ENCODE measurements at regions not wholly inside any gene's neighbourhood (a gene's known extent, or its start where the extent isn't known, plus 50 kb on each side); places are given as distances from the start of the nearest gene placed in this dataset.
"Not testable (repeated sequence)": the region's sequence is repeated elsewhere in the genome, so short reads cannot be mapped to it uniquely, and the experiment has no call there.

DNA sequence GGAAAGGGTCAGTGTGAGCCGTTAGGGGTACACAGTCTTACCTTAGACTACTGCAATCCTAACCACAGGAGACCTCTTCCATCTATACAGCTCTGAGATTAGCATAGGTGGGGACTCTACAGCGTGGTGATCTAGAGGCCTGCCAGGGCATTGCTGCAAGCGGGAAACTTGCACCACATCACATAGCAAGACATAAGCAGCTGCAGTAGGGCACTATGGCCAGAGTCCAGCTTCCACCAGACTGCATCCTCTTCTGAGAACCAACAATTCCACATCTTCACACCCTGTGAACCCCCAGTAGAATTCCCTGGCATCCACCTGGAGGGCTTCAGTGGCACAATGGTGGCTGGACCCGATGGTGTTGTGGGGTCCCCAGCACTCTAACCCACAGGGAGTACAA, 1564.3 kb upstream of the PRR20A start:
- Histone ChIP-seq H3K14ac (ENCODE audit: low read length) (no peak overlapping the region), H2AFZ (ENCODE audit: insufficient read depth, low read length, poor library complexity) (no peak overlapping the region), H3K4me2 (ENCODE audit: low read length) (no peak overlapping the region), H3K79me2 (ENCODE audit: control insufficient read depth, insufficient read depth, low read length, poor library complexity) (no peaks in the 10 kb centered on the region), H3K9ac (ENCODE audit: low read length) (no peak overlapping the region), H3K27me3 (ENCODE audit: insufficient read depth, low read length) (no peaks in the 10 kb centered on the region), H4K8ac (ENCODE audit: low read depth, low read length) (no peak overlapping the region), H2BK12ac (ENCODE audit: low read length) (no peak overlapping the region), H3K23ac (ENCODE audit: low read length) (no peak overlapping the region), H3K18ac (ENCODE audit: low read length) (no peak overlapping the region), H4K91ac (ENCODE audit: low read depth, low read length) (no peak overlapping the region), H3K4me3 (ENCODE audit: low read depth, low read length) (no peak overlapping the region), H2BK120ac (ENCODE audit: insufficient read depth, low read length, poor library complexity) (no peak overlapping the region), H3K36me3 (ENCODE audit: control insufficient read depth in 1 of 2, insufficient read depth in 2 of 2, low read length in 2 of 2) (no peaks in the 10 kb centered on the region), H3K27ac (ENCODE audit: low read depth, low read length) (no peak overlapping the region), H3K79me1 (ENCODE audit: low read length) (no peaks in the 10 kb centered on the region), H3K4ac (ENCODE audit: low read depth, low read length) (no peak overlapping the region), H4K12ac (ENCODE audit: low read depth, low read length) (no peak overlapping the region), H3K4me1 (ENCODE audit: control insufficient read depth in 1 of 2, insufficient read depth in 2 of 2, low read length in 2 of 2) (no peaks in the 10 kb centered on the region), H2BK5ac (ENCODE audit: low read depth, low read length, poor library complexity) (no peak overlapping the region), H3K9me3 (ENCODE audit: insufficient read depth, low read depth, low read length) (no peaks in the 10 kb centered on the region), H2AK5ac (ENCODE audit: low read length) (no peak overlapping the region)
- DNase-seq = no peak
- WGBS (ENCODE audit: extremely low coverage, insufficient coverage, insufficient read length) = no CpG with 5 or more reads among the region's 4 CpGs

DNA sequence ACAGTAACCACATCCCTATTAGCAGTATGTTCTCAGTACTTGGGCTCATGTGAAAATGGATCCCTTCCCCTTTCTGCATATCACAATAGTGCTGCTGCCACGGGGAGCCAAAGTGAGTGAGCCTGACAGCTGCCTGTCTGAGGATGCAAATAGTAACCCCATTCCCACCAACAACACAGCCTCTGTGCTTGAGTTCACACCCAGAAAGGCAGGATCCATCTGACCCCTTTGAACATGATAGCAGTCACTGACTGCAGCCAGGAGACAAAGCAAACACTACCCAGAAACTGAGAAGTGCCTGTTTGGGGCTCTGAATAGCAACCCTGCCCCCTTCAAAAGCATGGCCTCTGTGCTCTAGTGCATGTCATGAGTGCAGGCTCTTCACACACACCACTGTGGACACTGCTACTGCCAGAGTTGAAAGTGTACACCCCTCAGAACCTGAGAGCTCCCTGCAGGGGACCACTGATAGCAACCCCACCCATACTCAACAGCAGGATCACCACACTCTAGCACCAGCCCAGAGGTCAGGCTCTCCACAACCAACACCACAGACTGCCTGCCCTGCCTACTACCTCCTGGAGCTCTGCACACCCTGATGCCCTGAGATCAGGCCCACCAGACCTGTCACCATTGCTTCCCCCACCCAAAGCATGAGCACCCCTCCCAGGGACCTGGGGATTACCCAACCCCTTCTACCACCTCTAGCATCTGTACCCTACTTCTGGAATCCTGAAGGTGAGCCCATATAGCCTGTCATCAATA, 1563.5 kb upstream of the PRR20A start:
- H3K27ac ChIP-seq (ENCODE audit: low read depth, low read length) = no peak overlapping the region

GRCh38 chr13:55577847-55578210, 1562.9 kb upstream of the PRR20A start:
- no peak overlapping the region for H3K23ac ChIP-seq (ENCODE audit: low read length)
- no peaks in the 10 kb centered on the region for H3K79me2 ChIP-seq (ENCODE audit: control insufficient read depth, insufficient read depth, low read length, poor library complexity)
- H2BK12ac ChIP-seq (ENCODE audit: low read length) = no peak overlapping the region
- H3K4me2 ChIP-seq (ENCODE audit: low read length) = no peak overlapping the region
- H3K9ac ChIP-seq (ENCODE audit: low read length) = no peak overlapping the region
- no peak for DNase-seq
- H4K91ac ChIP-seq (ENCODE audit: low read depth, low read length) = no peak overlapping the region
- no peak overlapping the region for H3K4me3 ChIP-seq (ENCODE audit: low read depth, low read length)
- H3K14ac ChIP-seq (ENCODE audit: low read length) = no peak overlapping the region
- H4K8ac ChIP-seq (ENCODE audit: low read depth, low read length) = no peak overlapping the region
- no peak overlapping the region for H3K4ac ChIP-seq (ENCODE audit: low read depth, low read length)
- no peaks in the 10 kb centered on the region for H3K4me1 ChIP-seq (ENCODE audit: control insufficient read depth in 1 of 2, insufficient read depth in 2 of 2, low read length in 2 of 2)
- no peaks in the 10 kb centered on the region for H3K9me3 ChIP-seq (ENCODE audit: insufficient read depth, low read depth, low read length)
- no peaks in the 10 kb centered on the region for H3K36me3 ChIP-seq (ENCODE audit: control insufficient read depth in 1 of 2, insufficient read depth in 2 of 2, low read length in 2 of 2)
- no peak overlapping the region for H2AK5ac ChIP-seq (ENCODE audit: low read length)
- no peak overlapping the region for H2BK120ac ChIP-seq (ENCODE audit: insufficient read depth, low read length, poor library complexity)
- no peaks in the 10 kb centered on the region for H3K79me1 ChIP-seq (ENCODE audit: low read length)
- no peak overlapping the region for H2AFZ ChIP-seq (ENCODE audit: insufficient read depth, low read length, poor library complexity)
- H4K12ac ChIP-seq (ENCODE audit: low read depth, low read length) = no peak overlapping the region
- H3K18ac ChIP-seq (ENCODE audit: low read length) = no peak overlapping the region
- H3K27me3 ChIP-seq (ENCODE audit: insufficient read depth, low read length) = no peaks in the 10 kb centered on the region
- no peak overlapping the region for H3K27ac ChIP-seq (ENCODE audit: low read depth, low read length)
- no peak overlapping the region for H2BK5ac ChIP-seq (ENCODE audit: low read depth, low read length, poor library complexity)
- no CpG with 5 or more reads among the region's 2 CpGs for WGBS (ENCODE audit: extremely low coverage, insufficient coverage, insufficient read length)

More for the DNA sequence above, 1563.5 kb upstream of the PRR20A start:
- H3K4me3 ChIP-seq (ENCODE audit: low read depth, low read length) = no peak overlapping the region
- no peak for DNase-seq
- H2AK5ac ChIP-seq (ENCODE audit: low read length) = no peak overlapping the region
- H3K27me3 ChIP-seq (ENCODE audit: insufficient read depth, low read length) = no peaks in the 10 kb centered on the region
- H2BK5ac ChIP-seq (ENCODE audit: low read depth, low read length, poor library complexity) = no peak overlapping the region
- H3K79me2 ChIP-seq (ENCODE audit: control insufficient read depth, insufficient read depth, low read length, poor library complexity) = no peaks in the 10 kb centered on the region
- no peak overlapping the region for H3K23ac ChIP-seq (ENCODE audit: low read length)
- no peaks in the 10 kb centered on the region for H3K36me3 ChIP-seq (ENCODE audit: control insufficient read depth in 1 of 2, insufficient read depth in 2 of 2, low read length in 2 of 2)
- no peaks in the 10 kb centered on the region for H3K79me1 ChIP-seq (ENCODE audit: low read length)
- H2BK12ac ChIP-seq (ENCODE audit: low read length) = no peak overlapping the region
- no peak overlapping the region for H4K12ac ChIP-seq (ENCODE audit: low read depth, low read length)
- no CpG with 5 or more reads among the region's 1 CpG for WGBS (ENCODE audit: extremely low coverage, insufficient coverage, insufficient read length)
- no peak overlapping the region for H3K4me2 ChIP-seq (ENCODE audit: low read length)
- no peaks in the 10 kb centered on the region for H3K9me3 ChIP-seq (ENCODE audit: insufficient read depth, low read depth, low read length)
- no peaks in the 10 kb centered on the region for H3K4me1 ChIP-seq (ENCODE audit: control insufficient read depth in 1 of 2, insufficient read depth in 2 of 2, low read length in 2 of 2)
- no peak overlapping the region for H3K18ac ChIP-seq (ENCODE audit: low read length)
- H3K4ac ChIP-seq (ENCODE audit: low read depth, low read length) = no peak overlapping the region
- no peak overlapping the region for H2BK120ac ChIP-seq (ENCODE audit: insufficient read depth, low read length, poor library complexity)
- no peak overlapping the region for H4K91ac ChIP-seq (ENCODE audit: low read depth, low read length)
- no peak overlapping the region for H3K9ac ChIP-seq (ENCODE audit: low read length)
- H3K14ac ChIP-seq (ENCODE audit: low read length) = no peak overlapping the region
- no peak overlapping the region for H2AFZ ChIP-seq (ENCODE audit: insufficient read depth, low read length, poor library complexity)
- H4K8ac ChIP-seq (ENCODE audit: low read depth, low read length) = no peak overlapping the region

GRCh38 chr13:55582294-55582693, 1558.4 kb upstream of the PRR20A start:
- WGBS (ENCODE audit: extremely low coverage, insufficient coverage, insufficient read length) = no CpG with 5 or more reads among the region's 4 CpGs
- not testable (repeated sequence) for H4K91ac ChIP-seq (ENCODE audit: low read depth, low read length); H2BK5ac ChIP-seq (ENCODE audit: low read depth, low read length, poor library complexity); H3K4ac ChIP-seq (ENCODE audit: low read depth, low read length); H3K79me2 ChIP-seq (ENCODE audit: control insufficient read depth, insufficient read depth, low read length, poor library complexity); H3K9ac ChIP-seq (ENCODE audit: low read length); H3K14ac ChIP-seq (ENCODE audit: low read length); DNase-seq; H3K9me3 ChIP-seq (ENCODE audit: insufficient read depth, low read depth, low read length); H3K4me1 ChIP-seq (ENCODE audit: control insufficient read depth in 1 of 2, insufficient read depth in 2 of 2, low read length in 2 of 2); H3K4me2 ChIP-seq (ENCODE audit: low read length); H2AFZ ChIP-seq (ENCODE audit: insufficient read depth, low read length, poor library complexity); H3K4me3 ChIP-seq (ENCODE audit: low read depth, low read length); H3K27me3 ChIP-seq (ENCODE audit: insufficient read depth, low read length); H4K8ac ChIP-seq (ENCODE audit: low read depth, low read length); H3K36me3 ChIP-seq (ENCODE audit: control insufficient read depth in 1 of 2, insufficient read depth in 2 of 2, low read length in 2 of 2); H2BK120ac ChIP-seq (ENCODE audit: insufficient read depth, low read length, poor library complexity); H2BK12ac ChIP-seq (ENCODE audit: low read length); H3K79me1 ChIP-seq (ENCODE audit: low read length); H3K23ac ChIP-seq (ENCODE audit: low read length); H3K27ac ChIP-seq (ENCODE audit: low read depth, low read length); H2AK5ac ChIP-seq (ENCODE audit: low read length); H3K18ac ChIP-seq (ENCODE audit: low read length); H4K12ac ChIP-seq (ENCODE audit: low read depth, low read length)
